K562 (cell line): ENCODE measurements at regions not wholly inside any gene's neighbourhood (a gene's known extent, or its start where the extent isn't known, plus 50 kb on each side); places are given as distances from the start of the nearest gene placed in this dataset.

Source experiments
- ATAC-seq: fragments of 200-7000 bp; cut with Tn5 transposase; 3 replicates; pipeline ENCODE4 v1.9.1; 2020; ENCODE audit warnings: moderate library complexity
- BruUV-seq: library from RNA; stranded (reverse); fragments of 400-500 nt; replicated peaks from 2 replicates; lab custom pipeline; 2021; lab: Mats Ljungman, UMichigan
- CTCF ChIA-PET: fragments of 300-600 bp; formaldehyde crosslinking; extraction: SDS; loops from one replicate; lab custom pipeline; 2021; ENCODE audit warnings: low intra/inter-chr PET ratio; lab: Yijun Ruan, JAX
- POLR2A ChIA-PET: fragments of 300-600, 350-650 bp; sonication (Branson Sonifier 250); formaldehyde crosslinking; extraction: SDS; loops from one replicate; lab custom pipeline; 2021; ENCODE audit warnings: antibody characterized with exemption, inconsistent platforms; lab: Yijun Ruan, JAX
- DNase-seq, 4 experiments: peaks; one replicate each; pipeline versions ENCODE4 v3.0.0 to v3.0.0-alpha.2; 2011 to 2018; ENCODE audit warnings: low spot score in 3 of 4, mixed read lengths in 3 of 4; ENCODE audit errors: extremely low read depth in 1 of 4
- FAIRE-seq: peaks from 2 replicates; lab custom pipeline; 2011; peaks lifted over from hg19 to GRCh38; lab: Jason Lieb, UNC
- H2AFZ ChIP-seq: 2 replicates; pipeline ENCODE4 v1.6.0; 2011; ENCODE audit warnings: low read depth, low read length, control low read depth, inconsistent platforms
- H3K27ac ChIP-seq: fragments of 200-600 bp; 3 replicates; pipeline ENCODE4 v1.8.0; 2011; ENCODE audit warnings: low read depth, mild to moderate bottlenecking, control low read depth, inconsistent platforms, low read length, moderate library complexity, mixed read lengths; ENCODE audit errors: extremely low read depth
- H3K27me3 ChIP-seq, 2 experiments: fragments of 300-600 bp in 1 of 2; 2 replicates in 1 of 2; 3 replicates in 1 of 2; pipeline versions ENCODE4 v1.6.0 to v1.8.0; 2011; ENCODE audit warnings: inconsistent platforms in 2 of 2, low read length in 2 of 2, mild to moderate bottlenecking in 1 of 2, mixed read lengths in 1 of 2, moderate library complexity in 1 of 2; ENCODE audit not compliant: control insufficient read depth in 2 of 2, insufficient read depth in 2 of 2
- H3K36me3 ChIP-seq: fragments of 300-600 bp; 3 replicates; pipeline ENCODE4 v1.8.0; 2011; ENCODE audit warnings: mild to moderate bottlenecking, low read length, inconsistent platforms; ENCODE audit not compliant: control insufficient read depth, insufficient read depth
- H3K4me1 ChIP-seq, 2 experiments: fragments of 200-600 bp in 1 of 2; replicated peaks in 1 of 2; 2 replicates in 1 of 2; 3 replicates in 1 of 2; pipeline versions ENCODE4 v1.5.1 to v1.8.0; 2011; ENCODE audit warnings: inconsistent platforms in 2 of 2, low read length in 2 of 2, mild to moderate bottlenecking in 1 of 2, mixed read lengths in 1 of 2, moderate library complexity in 1 of 2; ENCODE audit not compliant: control insufficient read depth in 2 of 2, insufficient read depth in 2 of 2
- H3K4me2 ChIP-seq: 2 replicates; pipeline ENCODE4 v1.6.1; 2011; ENCODE audit warnings: low read length, control low read depth, inconsistent platforms, mixed read lengths; ENCODE audit not compliant: insufficient read depth
- H3K4me3 ChIP-seq: fragments of 200-600 bp; sonication (generic), shearing (Covaris generic); 2 replicates; pipeline ENCODE4 v1.5.1; 2016; ENCODE audit warnings: control low read depth, inconsistent platforms
- H3K79me2 ChIP-seq: fragments of 200-600 bp; 3 replicates; pipeline ENCODE4 v1.8.0; 2011; ENCODE audit warnings: low read length, inconsistent platforms; ENCODE audit not compliant: control insufficient read depth, insufficient read depth
- H3K9ac ChIP-seq, 2 experiments: 2 replicates each; pipeline versions ENCODE4 v1.6.0 to v1.6.1; 2011; ENCODE audit warnings: low read depth in 2 of 2, low read length in 2 of 2, control low read depth in 1 of 2, inconsistent platforms in 1 of 2, mild to moderate bottlenecking in 1 of 2, mixed read lengths in 1 of 2; ENCODE audit not compliant: insufficient read depth in 1 of 2
- H3K9me1 ChIP-seq: one replicate; pipeline ENCODE4 v1.6.0; 2011; ENCODE audit warnings: inconsistent platforms, mild to moderate bottlenecking, low read length, moderate library complexity; ENCODE audit not compliant: control insufficient read depth, insufficient read depth
- H3K9me3 ChIP-seq: replicated peaks from 2 replicates; pipeline ENCODE4 v1.5.1; 2011; ENCODE audit warnings: low read depth, low read length, inconsistent platforms; ENCODE audit not compliant: control insufficient read depth, insufficient read depth
- H4K20me1 ChIP-seq: replicated peaks from 2 replicates; pipeline ENCODE4 v1.6.1; 2011; ENCODE audit warnings: low read length, inconsistent platforms, mixed read lengths; ENCODE audit not compliant: control insufficient read depth, insufficient read depth
- ARID2 ChIP-seq: fragments of 450-650 bp; IDR thresholded peaks from 2 replicates; pipeline ENCODE4 v1.6.1; 2017; ENCODE audit warnings: antibody characterized with exemption, mild to moderate bottlenecking
- ASH1L ChIP-seq: fragments of 450-650 bp; IDR thresholded peaks from 2 replicates; pipeline ENCODE4 v1.6.1; 2018; ENCODE audit warnings: borderline replicate concordance, mild to moderate bottlenecking, low read depth; ENCODE audit not compliant: partially characterized antibody
- CBX3 ChIP-seq, 2 experiments: IDR thresholded peaks; 1 replicate in 1 of 2; 2 replicates in 1 of 2; pipeline ENCODE4 v1.6.1; 2012; ENCODE audit warnings: inconsistent platforms in 2 of 2, low read length in 2 of 2, borderline replicate concordance in 1 of 2, control low read depth in 1 of 2
- CREB5 ChIP-seq: fragments of 250-450 bp; sonication (Bioruptor Pico); IDR thresholded peaks from 2 replicates; pipeline ENCODE4 v1.5.0; 2020; ENCODE audit warnings: mild to moderate bottlenecking
- DDX20 ChIP-seq: fragments of 450-650 bp; IDR thresholded peaks from 2 replicates; pipeline ENCODE4 v1.6.1; 2016; ENCODE audit warnings: missing genetic modification characterization, low read depth, mild to moderate bottlenecking, missing compliant biosample characterization, moderate library complexity
- E2F1 ChIP-seq: sonication (generic); formaldehyde crosslinking; IDR thresholded peaks from 2 replicates; pipeline ENCODE4 v1.8.1; 2023; ENCODE audit warnings: mild to moderate bottlenecking, missing genetic modification reagents, moderate library complexity
- ETV6 ChIP-seq, 3 experiments: fragments of 150-350 bp in 1 of 3; sonication (generic) in 1 of 3; formaldehyde crosslinking in 1 of 3; IDR thresholded peaks; 2 replicates each; pipeline versions ENCODE4 v1.6.1 to v1.8.0; 2014 to 2022; ENCODE audit warnings: borderline replicate concordance in 2 of 3, low read depth in 2 of 3, antibody characterized with exemption in 1 of 3, low read length in 1 of 3, mild to moderate bottlenecking in 1 of 3, missing genetic modification reagents in 1 of 3
- HDAC6 ChIP-seq: IDR thresholded peaks from 2 replicates; pipeline ENCODE4 v1.6.1; 2012; ENCODE audit warnings: low read depth, mild to moderate bottlenecking, control low read depth, inconsistent platforms, low read length, moderate library complexity
- HMGN3 ChIP-seq: IDR thresholded peaks from 2 replicates; pipeline ENCODE4 v1.6.1; 2011; ENCODE audit warnings: borderline replicate concordance, low read depth, mild to moderate bottlenecking, mixed read lengths, low read length; ENCODE audit not compliant: insufficient read length; ENCODE audit errors: extremely low read depth
- RFX5 ChIP-seq: IDR thresholded peaks from 2 replicates; pipeline ENCODE4 v1.6.1; 2011; ENCODE audit warnings: low read depth, mild to moderate bottlenecking, improper control_type of control experiment, low read length
- SMC3 ChIP-seq: conservative IDR thresholded peaks from 2 replicates; pipeline ENCODE4 v1.6.1; 2011; ENCODE audit warnings: low read depth, low read length, improper control_type of control experiment; ENCODE audit not compliant: insufficient read depth
- ZNF324 ChIP-seq: fragments of 250-450 bp; sonication (Bioruptor Pico); IDR thresholded peaks from 2 replicates; pipeline ENCODE4 v1.4.0; 2020; ENCODE audit warnings: mild to moderate bottlenecking
- ZNF41 ChIP-seq: fragments of 250-450 bp; sonication (Bioruptor Pico); conservative IDR thresholded peaks from 2 replicates; pipeline ENCODE4 v1.4.0; 2020; ENCODE audit warnings: mild to moderate bottlenecking
- ZNF561 ChIP-seq: fragments of 450-650 bp; formaldehyde crosslinking; conservative IDR thresholded peaks from 2 replicates; pipeline ENCODE4 v1.4.0; 2020; ENCODE audit warnings: mild to moderate bottlenecking, moderate library complexity
- WGBS: fragments of 100-300 bp; shearing (Covaris generic); methylation state at CpG from one replicate; pipeline ENCODE4 v1.1.6; 2016; ENCODE audit warnings: low coverage, mixed read lengths; ENCODE audit not compliant: insufficient coverage; ENCODE audit errors: missing lambda C conversion rate; 5-methylcytosine and 5-hydroxymethylcytosine counted together
- in situ Hi-C: fragments of 300-500 bp; cut with MboI; formaldehyde crosslinking; loops from 4 replicates; pipeline ENCODE4 v1.15.0; 2018; ENCODE audit warnings: inconsistent platforms, mixed read lengths
- intact Hi-C: fragments of 100-400 bp; cut with micrococcal nuclease; formaldehyde crosslinking; loops from 2 replicates; pipeline ENCODE4 v1.14.2; 2022
- TF ChIP-seq, protein P1 (sequence below): sonication (generic); formaldehyde crosslinking; IDR thresholded peaks from 2 replicates; pipeline ENCODE4 v1.8.0; 2022; ENCODE audit warnings: mild to moderate bottlenecking, low read depth, missing genetic modification reagents
- TF ChIP-seq, protein P2 (sequence below): fragments of 450-650 bp; formaldehyde crosslinking; IDR thresholded peaks from 2 replicates; pipeline ENCODE4 v1.4.0; 2020; ENCODE audit warnings: mild to moderate bottlenecking, moderate library complexity

DNA sequence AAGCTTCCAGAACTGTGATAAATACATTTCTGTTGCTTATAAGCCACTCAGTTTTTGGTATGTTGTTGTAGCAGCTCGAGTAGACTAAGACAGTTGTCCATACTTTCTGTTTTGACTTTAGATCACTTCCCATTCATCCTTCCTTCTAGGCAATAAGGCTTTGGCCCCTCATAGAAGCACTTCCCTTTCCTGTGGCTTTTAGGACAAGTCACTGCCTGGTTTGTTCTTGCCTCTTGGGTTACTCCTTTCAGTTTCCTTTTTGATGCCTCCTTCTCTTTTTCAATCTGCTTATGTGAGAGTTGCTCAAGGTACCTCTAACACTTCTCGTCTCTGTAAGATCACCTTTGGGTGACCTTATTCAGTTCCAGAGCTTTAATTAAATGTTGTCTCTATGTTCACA, 72.4 kb upstream of the NTRK2 start:
- POLR2A ChIA-PET, result no interaction called here
- H3K4me3 ChIP-seq, result no peak overlapping the region
- H3K9me3 ChIP-seq, result no peaks in the 10 kb centered on the region
- H3K36me3 ChIP-seq, result no peaks in the 10 kb centered on the region
- H3K9ac ChIP-seq, result no peak overlapping the region
- ATAC-seq (no peak), DNase-seq (no peak), FAIRE-seq (no peak)
- 5% methylated on average over 2 of the region's 2 CpGs for WGBS
- H3K79me2 ChIP-seq, result no peaks in the 10 kb centered on the region
- in situ Hi-C loops (no loop called here), intact Hi-C loops (no loop called here)
- BruUV-seq, result no TSS peak
- H3K4me1 ChIP-seq, result no peaks in the 10 kb centered on the region
- no peaks in the 10 kb centered on the region for H4K20me1 ChIP-seq
- no peak overlapping the region for H3K4me2 ChIP-seq
- H3K9me1 ChIP-seq, result no peaks in the 10 kb centered on the region
- CTCF ChIA-PET, result no interaction called here
- no peak overlapping the region for H2AFZ ChIP-seq
- H3K27me3 ChIP-seq, result no peaks in the 10 kb centered on the region
- H3K27ac ChIP-seq, result no peak overlapping the region
- no peak for TF ChIP-seq SMC3
- TF ChIP-seq HMGN3, result no peak
- TF ChIP-seq HDAC6, result no peak
- TF ChIP-seq RFX5, result no peak
- TF ChIP-seq, protein P1, sequence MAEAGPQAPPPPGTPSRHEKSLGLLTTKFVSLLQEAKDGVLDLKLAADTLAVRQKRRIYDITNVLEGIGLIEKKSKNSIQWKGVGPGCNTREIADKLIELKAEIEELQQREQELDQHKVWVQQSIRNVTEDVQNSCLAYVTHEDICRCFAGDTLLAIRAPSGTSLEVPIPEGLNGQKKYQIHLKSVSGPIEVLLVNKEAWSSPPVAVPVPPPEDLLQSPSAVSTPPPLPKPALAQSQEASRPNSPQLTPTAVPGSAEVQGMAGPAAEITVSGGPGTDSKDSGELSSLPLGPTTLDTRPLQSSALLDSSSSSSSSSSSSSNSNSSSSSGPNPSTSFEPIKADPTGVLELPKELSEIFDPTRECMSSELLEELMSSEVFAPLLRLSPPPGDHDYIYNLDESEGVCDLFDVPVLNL, result no peak
- no peak for TF ChIP-seq E2F1 (CRISPR knock-in tag)
- no peak for TF ChIP-seq ARID2
- TF ChIP-seq CBX3 (IDR thresholded peaks at IDR 0.05; ENCODE audit: borderline replicate concordance in 1 of 2, low read length in 2 of 2), result no peak
- no peak for TF ChIP-seq ZNF324
- TF ChIP-seq, protein P2, sequence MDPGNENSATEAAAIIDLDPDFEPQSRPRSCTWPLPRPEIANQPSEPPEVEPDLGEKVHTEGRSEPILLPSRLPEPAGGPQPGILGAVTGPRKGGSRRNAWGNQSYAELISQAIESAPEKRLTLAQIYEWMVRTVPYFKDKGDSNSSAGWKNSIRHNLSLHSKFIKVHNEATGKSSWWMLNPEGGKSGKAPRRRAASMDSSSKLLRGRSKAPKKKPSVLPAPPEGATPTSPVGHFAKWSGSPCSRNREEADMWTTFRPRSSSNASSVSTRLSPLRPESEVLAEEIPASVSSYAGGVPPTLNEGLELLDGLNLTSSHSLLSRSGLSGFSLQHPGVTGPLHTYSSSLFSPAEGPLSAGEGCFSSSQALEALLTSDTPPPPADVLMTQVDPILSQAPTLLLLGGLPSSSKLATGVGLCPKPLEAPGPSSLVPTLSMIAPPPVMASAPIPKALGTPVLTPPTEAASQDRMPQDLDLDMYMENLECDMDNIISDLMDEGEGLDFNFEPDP (CRISPR knock-in tag), result no peak
- no peak for TF ChIP-seq ASH1L
- TF ChIP-seq ETV6 (IDR thresholded peaks at IDR 0.05; ENCODE audit: borderline replicate concordance in 1 of 2, low read depth in 2 of 2, low read length in 1 of 2), result no peak
- TF ChIP-seq ETV6 (CRISPR knock-in tag; IDR thresholded peaks at IDR 0.05; ENCODE audit: borderline replicate concordance), result no peak
- no peak for TF ChIP-seq ZNF561 (CRISPR knock-in tag)
- TF ChIP-seq CREB5 (CRISPR knock-in tag), result no peak
- no peak for TF ChIP-seq DDX20 (tag)
- no peak for TF ChIP-seq ZNF41 (CRISPR knock-in tag)
